Neural progenitor cell (in vitro differentiated cells): ENCODE measurements at regions not wholly inside any gene's neighbourhood (a gene's known extent, or its start where the extent isn't known, plus 50 kb on each side); places are given as distances from the start of the nearest gene placed in this dataset.
"Not testable (repeated sequence)": the region's sequence is repeated elsewhere in the genome, so short reads cannot be mapped to it uniquely, and the experiment has no call there.

Experiments
- DNase-seq: peaks from one replicate; pipeline ENCODE4 v3.0.0-alpha.2; 2016; ENCODE audit warnings: low spot score
- H2AFZ ChIP-seq: fragments of 200-600 bp; sonication (generic); replicated peaks from 2 replicates; pipeline ENCODE4 v1.6.1; 2016; ENCODE audit warnings: antibody characterized with exemption
- H3F3A ChIP-seq: fragments of 200-600 bp; sonication (generic); 2 replicates; pipeline ENCODE4 v1.6.1; 2016; ENCODE audit warnings: antibody characterized with exemption, low read depth
- H3K27ac ChIP-seq: fragments of 200-600 bp; sonication (generic); 2 replicates; pipeline ENCODE4 v1.5.1; 2016; ENCODE audit warnings: mild to moderate bottlenecking
- H3K27me3 ChIP-seq: fragments of 200-600 bp; sonication (generic); 2 replicates; pipeline ENCODE4 v1.6.1; 2016; ENCODE audit warnings: mild to moderate bottlenecking, moderate library complexity
- H3K36me3 ChIP-seq: fragments of 200-600 bp; sonication (generic); 2 replicates; pipeline ENCODE4 v1.5.1; 2016
- H3K4me1 ChIP-seq: fragments of 200-600 bp; sonication (generic); 2 replicates; pipeline ENCODE4 v1.6.1; 2016; ENCODE audit warnings: mixed run types
- H3K4me2 ChIP-seq: fragments of 200-600 bp; sonication (generic); 2 replicates; pipeline ENCODE4 v1.6.1; 2016
- H3K4me3 ChIP-seq: fragments of 200-600 bp; sonication (generic); 2 replicates; pipeline ENCODE4 v1.5.1; 2016
- H3K79me2 ChIP-seq: fragments of 200-600 bp; sonication (generic); 2 replicates; pipeline ENCODE4 v1.6.1; 2016; ENCODE audit warnings: low read depth
- H3K9ac ChIP-seq: fragments of 200-600 bp; sonication (generic); 2 replicates; pipeline ENCODE4 v1.6.1; 2016
- H3K9me3 ChIP-seq: fragments of 200-600 bp; sonication (generic); 2 replicates; pipeline ENCODE4 v1.5.1; 2016; ENCODE audit warnings: low read depth
- H4K20me1 ChIP-seq: fragments of 200-600 bp; sonication (generic); 2 replicates; pipeline ENCODE4 v1.6.1; 2016; ENCODE audit warnings: low read depth
- H3K27ac Mint-ChIP-seq: 3 replicates; pipeline ENCODE4 v1.8.0; 2021; ENCODE audit warnings: mixed read lengths
- H3K27me3 Mint-ChIP-seq: 2 replicates; pipeline ENCODE4 v1.8.0; 2022; ENCODE audit warnings: low read depth, mild to moderate bottlenecking, inconsistent platforms, moderate library complexity, mixed read lengths; ENCODE audit not compliant: insufficient read depth
- H3K36me3 Mint-ChIP-seq: 3 replicates; pipeline ENCODE4 v1.8.0; 2021; ENCODE audit warnings: mixed read lengths
- H3K4me1 Mint-ChIP-seq: 3 replicates; pipeline ENCODE4 v1.8.0; 2021; ENCODE audit warnings: mixed read lengths
- H3K4me3 Mint-ChIP-seq: 3 replicates; pipeline ENCODE4 v1.8.0; 2021; ENCODE audit warnings: mild to moderate bottlenecking, moderate library complexity, mixed read lengths
- H3K9me3 Mint-ChIP-seq: 3 replicates; pipeline ENCODE4 v1.8.0; 2020; ENCODE audit warnings: mixed read lengths

DNA sequence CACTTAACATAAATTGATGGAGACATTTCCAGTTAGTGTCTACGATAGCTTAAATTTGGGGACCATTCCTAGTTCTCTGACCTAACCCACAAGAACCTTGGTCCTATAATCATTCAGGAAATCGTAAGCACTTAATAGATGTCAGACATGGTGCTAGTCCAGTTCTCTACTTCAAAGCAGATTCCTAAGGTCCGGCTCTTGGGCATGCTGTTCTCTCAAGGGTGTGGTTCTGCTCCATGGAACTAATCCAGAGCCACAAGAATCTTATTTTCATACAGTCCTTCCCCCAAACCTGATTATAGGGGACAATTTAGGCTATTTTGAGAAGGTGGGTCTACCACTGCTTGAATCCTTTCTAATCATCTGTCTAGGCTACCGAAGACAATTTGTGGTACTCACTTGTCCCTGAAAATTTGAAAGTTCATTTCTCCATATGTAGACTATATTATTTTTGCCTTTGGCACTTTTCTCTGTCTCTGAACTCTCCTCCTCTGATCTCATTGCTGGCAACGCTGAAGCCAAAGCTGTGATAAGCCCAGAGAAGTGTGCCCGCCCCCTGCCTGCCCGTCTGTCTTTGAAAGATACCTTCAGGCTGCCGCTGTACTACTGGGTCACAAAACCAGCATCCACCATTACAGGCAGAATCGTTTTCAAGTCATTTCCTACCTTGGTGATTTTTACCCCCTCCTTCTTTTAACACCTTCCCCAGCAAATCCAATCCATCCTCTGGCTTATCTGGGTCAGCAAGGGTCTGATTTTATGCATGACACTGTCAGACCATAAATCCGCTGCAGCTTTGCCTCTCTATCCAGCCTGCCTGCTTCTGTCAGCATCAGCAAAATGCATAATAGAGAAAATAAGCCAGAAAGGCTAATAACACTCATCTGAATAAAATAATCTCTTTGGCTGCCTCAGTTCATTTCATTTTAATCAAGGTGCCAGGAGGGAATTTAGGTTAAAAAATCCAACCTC, 132.8 kb downstream of the SRGAP2 start:
- H3K79me2 ChIP-seq, H3K4me1 ChIP-seq, H2AFZ ChIP-seq, H3K36me3 ChIP-seq, H3K4me2 ChIP-seq, H3K9ac ChIP-seq, H3K27me3 ChIP-seq, H3K4me3 Mint-ChIP-seq, H3F3A ChIP-seq, H4K20me1 ChIP-seq, H3K9me3 ChIP-seq, H3K27ac ChIP-seq, H3K27ac Mint-ChIP-seq, H3K9me3 Mint-ChIP-seq, H3K36me3 Mint-ChIP-seq, H3K4me1 Mint-ChIP-seq, H3K27me3 Mint-ChIP-seq, H3K4me3 ChIP-seq, DNase-seq: not testable (repeated sequence)

DNA sequence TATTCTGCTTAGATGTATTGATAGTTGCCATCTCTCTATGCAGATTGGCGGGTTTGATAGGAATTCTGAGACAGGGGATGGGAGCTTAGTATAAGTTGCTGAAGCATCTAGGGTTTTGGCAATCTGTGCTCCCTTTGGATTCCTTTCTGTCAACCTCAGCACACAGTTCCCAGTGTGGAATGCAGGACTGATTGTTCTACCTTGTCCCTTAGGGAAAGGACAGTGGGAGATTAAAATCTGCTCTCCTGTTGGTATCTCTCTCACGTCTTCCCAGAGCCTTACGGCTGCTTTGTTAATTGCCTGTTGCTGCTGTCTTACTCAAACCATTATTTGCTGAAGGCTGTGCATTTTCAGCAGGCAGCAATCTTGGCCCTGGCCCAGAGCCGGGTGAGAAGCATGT, 133.3 kb upstream of the IKBKE start:
- H4K20me1 ChIP-seq, H3K9me3 Mint-ChIP-seq, H3K4me1 Mint-ChIP-seq, H3K27me3 Mint-ChIP-seq, H3K4me2 ChIP-seq, H3K79me2 ChIP-seq, H3K36me3 Mint-ChIP-seq, H3K4me1 ChIP-seq, H3K27ac ChIP-seq, H3K9ac ChIP-seq, H3K36me3 ChIP-seq, H3K4me3 Mint-ChIP-seq, H2AFZ ChIP-seq, H3K27me3 ChIP-seq, H3K27ac Mint-ChIP-seq, H3K4me3 ChIP-seq, H3K9me3 ChIP-seq, H3F3A ChIP-seq: not testable (repeated sequence)
- peak; percentile 49 for DNase-seq

GRCh38 chr1:206350493-206351275, 119.6 kb upstream of the IKBKE start:
- H3K79me2 ChIP-seq, DNase-seq, H3K27ac Mint-ChIP-seq: not testable (repeated sequence)

GRCh38 chr1:206351276-206352052, 118.8 kb upstream of the IKBKE start:
- not testable (repeated sequence) for H3K79me2 ChIP-seq, H3K36me3 ChIP-seq, H4K20me1 ChIP-seq, H3K4me2 ChIP-seq, H3K9me3 Mint-ChIP-seq, DNase-seq, H3K9me3 ChIP-seq, H3F3A ChIP-seq, H2AFZ ChIP-seq, H3K9ac ChIP-seq, H3K27me3 Mint-ChIP-seq, H3K27ac ChIP-seq, H3K4me1 ChIP-seq, H3K27ac Mint-ChIP-seq, H3K4me3 Mint-ChIP-seq, H3K4me1 Mint-ChIP-seq, H3K4me3 ChIP-seq, H3K36me3 Mint-ChIP-seq, H3K27me3 ChIP-seq

More at GRCh38 chr1:206350493-206351275, 119.6 kb upstream of the IKBKE start:
- not testable (repeated sequence) for H3K27ac ChIP-seq, H3K27me3 Mint-ChIP-seq, H3K4me3 Mint-ChIP-seq, H3F3A ChIP-seq, H3K4me1 Mint-ChIP-seq, H3K36me3 Mint-ChIP-seq, H3K4me2 ChIP-seq, H3K9ac ChIP-seq, H3K36me3 ChIP-seq, H3K4me1 ChIP-seq, H2AFZ ChIP-seq, H3K27me3 ChIP-seq, H3K9me3 Mint-ChIP-seq, H3K9me3 ChIP-seq, H3K4me3 ChIP-seq, H4K20me1 ChIP-seq

DNA sequence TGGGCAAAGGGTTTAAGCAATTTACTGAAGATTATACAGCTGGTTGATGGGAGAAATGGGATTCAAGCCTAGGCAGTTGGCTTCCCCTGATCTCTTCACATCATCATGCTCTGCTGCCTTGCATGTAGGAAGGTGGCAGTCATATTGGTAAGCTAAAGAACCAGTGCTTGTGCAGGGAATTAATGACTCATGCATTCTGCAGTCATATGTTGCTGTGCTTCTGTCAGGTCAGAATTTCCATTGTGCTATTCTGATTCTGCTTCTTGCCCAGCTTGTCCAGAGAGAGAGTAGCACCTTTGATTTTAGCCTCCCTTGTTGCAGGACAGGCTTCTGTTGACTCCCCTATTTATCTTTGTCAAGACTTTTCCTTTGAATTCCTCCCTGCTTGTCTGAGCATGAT, 114.0 kb upstream of the IKBKE start:
- H3F3A ChIP-seq, H3K9ac ChIP-seq, H3K4me3 Mint-ChIP-seq, H3K27me3 ChIP-seq, H3K4me3 ChIP-seq, H3K79me2 ChIP-seq, H3K27me3 Mint-ChIP-seq, H3K27ac ChIP-seq, H2AFZ ChIP-seq, DNase-seq, H3K4me2 ChIP-seq, H3K4me1 Mint-ChIP-seq, H3K36me3 Mint-ChIP-seq, H4K20me1 ChIP-seq, H3K9me3 ChIP-seq, H3K36me3 ChIP-seq, H3K9me3 Mint-ChIP-seq, H3K4me1 ChIP-seq, H3K27ac Mint-ChIP-seq: not testable (repeated sequence)

GRCh38 chr1:206357962-206358361, 112.3 kb upstream of the IKBKE start:
- H3K9ac ChIP-seq, H3K79me2 ChIP-seq, H3K27me3 ChIP-seq, H3K9me3 Mint-ChIP-seq, H3K4me3 ChIP-seq, H3K9me3 ChIP-seq, H3K27ac ChIP-seq, H3K4me1 ChIP-seq, H3K27ac Mint-ChIP-seq, H3K27me3 Mint-ChIP-seq, H3K36me3 ChIP-seq, H3F3A ChIP-seq, H2AFZ ChIP-seq, H4K20me1 ChIP-seq, H3K4me1 Mint-ChIP-seq, DNase-seq, H3K36me3 Mint-ChIP-seq, H3K4me3 Mint-ChIP-seq, H3K4me2 ChIP-seq: not testable (repeated sequence)

DNA sequence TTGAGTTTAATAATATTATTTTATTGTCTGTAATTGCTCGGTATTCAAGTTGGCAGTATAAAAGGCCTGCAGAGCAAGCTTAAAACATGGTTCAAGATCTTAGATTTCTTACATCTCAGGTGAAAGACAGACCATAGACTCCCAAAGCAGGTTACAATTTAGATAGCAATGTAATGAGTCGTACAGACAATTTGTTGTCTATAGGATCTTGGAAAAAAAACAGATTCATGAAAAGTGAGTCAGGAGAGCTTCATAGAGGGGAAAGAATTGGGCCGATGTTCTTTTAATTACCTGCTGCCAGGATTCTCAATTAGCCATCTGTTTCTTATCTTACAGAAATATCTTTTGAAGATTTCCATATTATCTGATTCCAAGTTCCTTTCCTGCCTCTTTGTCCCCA, 111.5 kb upstream of the IKBKE start:
- H3K27ac Mint-ChIP-seq, H3K4me1 Mint-ChIP-seq, H3K27me3 ChIP-seq, H3K4me2 ChIP-seq, H3K79me2 ChIP-seq, H3K9ac ChIP-seq, H3K9me3 ChIP-seq, H4K20me1 ChIP-seq, H3K36me3 Mint-ChIP-seq, H3K27ac ChIP-seq, H3F3A ChIP-seq, H3K9me3 Mint-ChIP-seq, H2AFZ ChIP-seq, DNase-seq, H3K27me3 Mint-ChIP-seq, H3K4me1 ChIP-seq, H3K4me3 ChIP-seq, H3K4me3 Mint-ChIP-seq, H3K36me3 ChIP-seq: not testable (repeated sequence)
